HL-60 (cell line): ENCODE measurements at regions not wholly inside any gene's neighbourhood (a gene's known extent, or its start where the extent isn't known, plus 50 kb on each side); places are given as distances from the start of the nearest gene placed in this dataset.

ENCODE experiments used
- DNase-seq, 2 experiments: peaks; one replicate each; pipeline ENCODE4 v3.0.0-alpha.2; 2010 to 2020; ENCODE audit warnings: low read depth in 1 of 2, low spot score in 1 of 2
- H3K27ac ChIP-seq: fragments of 250-450 bp; sonication (Bioruptor Pico); replicated peaks from 2 replicates; pipeline ENCODE4 v1.5.1; 2020; ENCODE audit warnings: mild to moderate bottlenecking, moderate library complexity
- H3K27me3 ChIP-seq: fragments of 250-450 bp; sonication (Bioruptor Pico); 2 replicates; pipeline ENCODE4 v1.5.1; 2021; ENCODE audit warnings: mild to moderate bottlenecking, moderate library complexity; ENCODE audit not compliant: insufficient read depth, poor library complexity, severe bottlenecking
- H3K4me3 ChIP-seq: replicated peaks from 2 replicates; pipeline ENCODE4 v1.5.1; 2011; ENCODE audit warnings: mild to moderate bottlenecking, control low read depth, low read length; ENCODE audit not compliant: insufficient read depth
- GABPA ChIP-seq: IDR thresholded peaks from 2 replicates; pipeline ENCODE4 v1.6.1; 2012; ENCODE audit warnings: low read depth
- POLR2AphosphoS5 ChIP-seq: IDR thresholded peaks from 2 replicates; pipeline ENCODE4 v1.6.1; 2012; ENCODE audit warnings: low read depth
- SPI1 ChIP-seq: IDR thresholded peaks from 2 replicates; pipeline ENCODE4 v1.6.1; 2012; ENCODE audit warnings: low read depth, mild to moderate bottlenecking, borderline replicate concordance
- TF ChIP-seq, protein P1 (sequence below): IDR thresholded peaks from one replicate; pipeline ENCODE4 v1.5.1; 2011; ENCODE audit warnings: low read length, control low read depth, inconsistent platforms; ENCODE audit not compliant: insufficient read depth
- TF ChIP-seq, protein P2 (sequence below): IDR thresholded peaks from 2 replicates; pipeline ENCODE4 v1.6.1; 2012; ENCODE audit warnings: low read depth; ENCODE audit not compliant: insufficient replicate concordance

DNA sequence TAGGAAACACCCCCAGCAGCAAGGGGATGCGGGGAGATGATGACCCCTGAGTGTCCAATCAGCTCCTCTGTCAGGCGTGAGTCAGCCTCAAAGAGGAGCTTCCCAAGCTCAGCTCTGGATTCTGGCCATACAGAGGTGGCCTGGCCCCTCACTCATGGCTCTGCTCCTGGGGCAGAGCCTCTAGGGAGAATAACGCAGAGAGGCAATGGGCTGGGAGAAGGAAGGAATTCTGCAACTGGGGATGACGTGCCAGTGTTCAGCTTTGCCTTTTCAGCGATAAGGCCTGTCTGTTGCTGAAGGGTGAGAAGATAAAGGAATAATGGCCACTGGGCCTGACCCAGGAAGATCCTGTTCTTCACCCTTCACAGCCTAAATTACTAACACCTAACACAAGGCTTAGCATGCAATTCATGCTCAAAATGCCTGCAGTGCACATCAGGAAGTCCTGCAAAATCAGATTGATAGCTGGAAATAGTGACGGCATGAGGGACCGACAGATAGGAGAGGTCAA lies 92.2 kb downstream of the TBX19 start:
- Histone ChIP-seq H3K27ac (no peak overlapping the region), H3K27me3 (no peaks in the 10 kb centered on the region), H3K4me3 (no peak overlapping the region)
- no peak for DNase-seq
- no peak for TF ChIP-seq SPI1
- TF ChIP-seq POLR2AphosphoS5, result no peak
- TF ChIP-seq, protein P1, sequence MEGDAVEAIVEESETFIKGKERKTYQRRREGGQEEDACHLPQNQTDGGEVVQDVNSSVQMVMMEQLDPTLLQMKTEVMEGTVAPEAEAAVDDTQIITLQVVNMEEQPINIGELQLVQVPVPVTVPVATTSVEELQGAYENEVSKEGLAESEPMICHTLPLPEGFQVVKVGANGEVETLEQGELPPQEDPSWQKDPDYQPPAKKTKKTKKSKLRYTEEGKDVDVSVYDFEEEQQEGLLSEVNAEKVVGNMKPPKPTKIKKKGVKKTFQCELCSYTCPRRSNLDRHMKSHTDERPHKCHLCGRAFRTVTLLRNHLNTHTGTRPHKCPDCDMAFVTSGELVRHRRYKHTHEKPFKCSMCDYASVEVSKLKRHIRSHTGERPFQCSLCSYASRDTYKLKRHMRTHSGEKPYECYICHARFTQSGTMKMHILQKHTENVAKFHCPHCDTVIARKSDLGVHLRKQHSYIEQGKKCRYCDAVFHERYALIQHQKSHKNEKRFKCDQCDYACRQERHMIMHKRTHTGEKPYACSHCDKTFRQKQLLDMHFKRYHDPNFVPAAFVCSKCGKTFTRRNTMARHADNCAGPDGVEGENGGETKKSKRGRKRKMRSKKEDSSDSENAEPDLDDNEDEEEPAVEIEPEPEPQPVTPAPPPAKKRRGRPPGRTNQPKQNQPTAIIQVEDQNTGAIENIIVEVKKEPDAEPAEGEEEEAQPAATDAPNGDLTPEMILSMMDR, result no peak

DNA sequence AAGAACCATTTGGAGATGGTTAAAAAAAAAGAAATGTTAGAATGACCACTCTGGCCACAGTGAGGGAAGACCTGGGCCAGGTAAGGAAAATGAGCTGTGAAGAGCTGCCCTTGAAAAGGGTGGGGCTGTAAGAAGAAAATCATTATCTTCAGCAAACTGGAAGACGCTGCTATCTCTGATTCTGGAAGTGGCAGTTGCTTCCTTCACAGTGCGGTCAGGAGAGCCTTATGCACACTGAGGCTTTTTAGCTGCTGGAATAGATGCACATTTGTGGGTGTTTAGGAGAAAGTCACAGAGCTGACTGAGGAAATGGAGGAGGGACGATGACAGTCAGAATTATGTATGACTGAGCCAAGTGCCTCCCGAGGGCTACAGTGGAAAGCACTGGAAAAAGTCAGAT lies 91.6 kb downstream of the TBX19 start:
- TF ChIP-seq SPI1, result no peak
- no peak for TF ChIP-seq GABPA
- TF ChIP-seq POLR2AphosphoS5, result no peak
- TF ChIP-seq, protein P1, result no peak
- TF ChIP-seq, protein P2, sequence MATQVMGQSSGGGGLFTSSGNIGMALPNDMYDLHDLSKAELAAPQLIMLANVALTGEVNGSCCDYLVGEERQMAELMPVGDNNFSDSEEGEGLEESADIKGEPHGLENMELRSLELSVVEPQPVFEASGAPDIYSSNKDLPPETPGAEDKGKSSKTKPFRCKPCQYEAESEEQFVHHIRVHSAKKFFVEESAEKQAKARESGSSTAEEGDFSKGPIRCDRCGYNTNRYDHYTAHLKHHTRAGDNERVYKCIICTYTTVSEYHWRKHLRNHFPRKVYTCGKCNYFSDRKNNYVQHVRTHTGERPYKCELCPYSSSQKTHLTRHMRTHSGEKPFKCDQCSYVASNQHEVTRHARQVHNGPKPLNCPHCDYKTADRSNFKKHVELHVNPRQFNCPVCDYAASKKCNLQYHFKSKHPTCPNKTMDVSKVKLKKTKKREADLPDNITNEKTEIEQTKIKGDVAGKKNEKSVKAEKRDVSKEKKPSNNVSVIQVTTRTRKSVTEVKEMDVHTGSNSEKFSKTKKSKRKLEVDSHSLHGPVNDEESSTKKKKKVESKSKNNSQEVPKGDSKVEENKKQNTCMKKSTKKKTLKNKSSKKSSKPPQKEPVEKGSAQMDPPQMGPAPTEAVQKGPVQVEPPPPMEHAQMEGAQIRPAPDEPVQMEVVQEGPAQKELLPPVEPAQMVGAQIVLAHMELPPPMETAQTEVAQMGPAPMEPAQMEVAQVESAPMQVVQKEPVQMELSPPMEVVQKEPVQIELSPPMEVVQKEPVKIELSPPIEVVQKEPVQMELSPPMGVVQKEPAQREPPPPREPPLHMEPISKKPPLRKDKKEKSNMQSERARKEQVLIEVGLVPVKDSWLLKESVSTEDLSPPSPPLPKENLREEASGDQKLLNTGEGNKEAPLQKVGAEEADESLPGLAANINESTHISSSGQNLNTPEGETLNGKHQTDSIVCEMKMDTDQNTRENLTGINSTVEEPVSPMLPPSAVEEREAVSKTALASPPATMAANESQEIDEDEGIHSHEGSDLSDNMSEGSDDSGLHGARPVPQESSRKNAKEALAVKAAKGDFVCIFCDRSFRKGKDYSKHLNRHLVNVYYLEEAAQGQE, result no peak
- no peak for DNase-seq

DNA sequence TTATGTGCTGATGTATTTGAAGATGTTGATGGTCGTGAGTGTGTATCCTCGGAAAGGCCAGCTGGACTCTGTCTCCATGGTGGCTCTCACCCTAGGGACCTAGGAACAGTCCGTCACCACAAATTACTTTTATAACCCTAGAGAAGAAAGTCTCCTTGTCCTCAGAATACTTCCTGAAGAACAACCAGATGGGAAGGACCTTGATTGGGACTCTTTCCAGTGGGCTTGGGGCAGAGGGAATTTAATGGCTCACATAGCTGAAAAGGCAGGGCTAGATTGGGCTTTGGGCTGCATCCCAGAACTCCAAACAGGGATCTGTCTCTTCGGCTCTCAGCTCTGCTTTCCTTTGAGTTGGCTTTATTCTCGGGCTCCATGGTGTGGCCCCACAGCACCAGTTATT lies 90.8 kb downstream of the TBX19 start:
- no peak for DNase-seq
- Histone ChIP-seq H3K27me3 (no peaks in the 10 kb centered on the region), H3K27ac (no peak overlapping the region), H3K4me3 (no peak overlapping the region)
- no peak for TF ChIP-seq SPI1

More for the DNA sequence above, 91.6 kb downstream of the TBX19 start:
- Histone ChIP-seq H3K27me3 (no peaks in the 10 kb centered on the region), H3K4me3 (no peak overlapping the region), H3K27ac (no peak overlapping the region)

DNA sequence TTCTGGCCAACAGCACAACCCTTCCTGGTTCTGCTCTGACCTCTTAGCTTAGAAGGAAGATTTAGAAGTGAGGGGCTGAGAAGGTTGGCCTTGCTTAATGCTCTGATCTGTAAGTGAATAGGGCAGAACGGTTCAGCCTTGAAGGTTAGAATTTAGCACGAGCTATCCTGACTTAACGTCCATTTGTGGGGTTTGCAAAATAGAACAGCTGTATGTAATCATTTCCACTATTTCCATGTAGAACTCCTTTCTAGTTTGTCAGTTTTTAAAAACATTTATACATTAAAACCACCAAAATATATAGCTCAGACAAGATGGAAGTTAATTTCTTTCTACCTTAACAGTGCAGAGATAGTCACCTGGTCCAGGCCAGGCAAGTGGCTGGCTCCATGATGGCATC lies 89.9 kb downstream of the TBX19 start:
- Histone ChIP-seq H3K27ac (no peak overlapping the region), H3K27me3 (no peaks in the 10 kb centered on the region), H3K4me3 (no peak overlapping the region)
- DNase-seq, result no peak
- TF ChIP-seq, protein P1, result no peak
- no peak for TF ChIP-seq SPI1
- no peak for TF ChIP-seq POLR2AphosphoS5
- no peak for TF ChIP-seq GABPA
- TF ChIP-seq, protein P2, result no peak
